GM23338 (cell line): ENCODE measurements at regions not wholly inside any gene's neighbourhood (a gene's known extent, or its start where the extent isn't known, plus 50 kb on each side); places are given as distances from the start of the nearest gene placed in this dataset.

Source experiments
- ATAC-seq: fragments of 200-7000 bp; cut with Tn5 transposase; 3 replicates; pipeline ENCODE4 v1.9.1; 2020
- DNase-seq: peaks from one replicate; pipeline ENCODE4 v3.0.0-alpha.2; 2015; ENCODE audit warnings: low spot score
- H2AFZ ChIP-seq: fragments of 200-600 bp; sonication (generic); 2 replicates; pipeline ENCODE4 v1.8.0; 2016; ENCODE audit warnings: antibody characterized with exemption, mild to moderate bottlenecking, moderate library complexity
- H3F3A ChIP-seq: fragments of 200-600 bp; sonication (generic); replicated peaks from 2 replicates; pipeline ENCODE4 v1.8.0; 2017; ENCODE audit warnings: antibody characterized with exemption, mixed run types, low read depth
- H3K27ac ChIP-seq: fragments of 200-600 bp; sonication (generic); 2 replicates; pipeline ENCODE4 v1.6.1; 2016; ENCODE audit warnings: low read depth
- H3K27me3 ChIP-seq: fragments of 200-600 bp; sonication (generic); 2 replicates; pipeline ENCODE4 v1.8.0; 2016; ENCODE audit warnings: mild to moderate bottlenecking, mixed run types, moderate library complexity; ENCODE audit not compliant: insufficient read depth
- H3K36me3 ChIP-seq: fragments of 200-600 bp; sonication (generic); 2 replicates; pipeline ENCODE4 v1.8.0; 2016; ENCODE audit warnings: mild to moderate bottlenecking; ENCODE audit not compliant: insufficient read depth
- H3K4me1 ChIP-seq: fragments of 200-600 bp; sonication (generic); 2 replicates; pipeline ENCODE4 v1.8.0; 2016; ENCODE audit warnings: mild to moderate bottlenecking, moderate library complexity; ENCODE audit not compliant: insufficient read depth
- H3K4me2 ChIP-seq: fragments of 200-600 bp; sonication (generic); 2 replicates; pipeline ENCODE4 v1.7.1; 2017; ENCODE audit warnings: mixed run types
- H3K4me3 ChIP-seq: fragments of 200-600 bp; sonication (generic); 2 replicates; pipeline ENCODE4 v1.6.1; 2016; ENCODE audit warnings: mixed run types
- H3K79me2 ChIP-seq: fragments of 200-600 bp; sonication (generic); replicated peaks from 2 replicates; pipeline ENCODE4 v1.8.0; 2017; ENCODE audit warnings: mild to moderate bottlenecking; ENCODE audit not compliant: insufficient read depth
- H3K9me2 ChIP-seq: fragments of 200-600 bp; sonication (generic); 2 replicates; pipeline ENCODE4 v1.8.0; 2017; ENCODE audit not compliant: insufficient read depth
- H4K20me1 ChIP-seq: fragments of 200-600 bp; sonication (generic); replicated peaks from 2 replicates; pipeline ENCODE4 v1.8.0; 2017; ENCODE audit warnings: mild to moderate bottlenecking; ENCODE audit not compliant: insufficient read depth
- H3K27ac Mint-ChIP-seq: 2 replicates; pipeline ENCODE4 v1.8.0; 2020; ENCODE audit warnings: inconsistent platforms, mild to moderate bottlenecking, moderate library complexity, mixed read lengths
- H3K27me3 Mint-ChIP-seq: 3 replicates; pipeline ENCODE4 v1.8.0; 2022; ENCODE audit warnings: low read depth, mild to moderate bottlenecking, moderate library complexity, mixed read lengths, inconsistent platforms; ENCODE audit not compliant: insufficient read depth, poor library complexity
- H3K36me3 Mint-ChIP-seq: 3 replicates; pipeline ENCODE4 v1.8.0; 2021; ENCODE audit warnings: low read depth, mild to moderate bottlenecking, inconsistent platforms, moderate library complexity, mixed read lengths
- H3K4me1 Mint-ChIP-seq: 3 replicates; pipeline ENCODE4 v1.8.0; 2020; ENCODE audit warnings: mild to moderate bottlenecking, inconsistent platforms, mixed read lengths
- H3K4me3 Mint-ChIP-seq: 3 replicates; pipeline ENCODE4 v1.8.0; 2021; ENCODE audit warnings: moderate library complexity, mild to moderate bottlenecking, inconsistent platforms, mixed read lengths
- H3K9me3 Mint-ChIP-seq: 3 replicates; pipeline ENCODE4 v1.8.0; 2020; ENCODE audit warnings: moderate library complexity, mild to moderate bottlenecking, inconsistent platforms, mixed read lengths
- CREB1 ChIP-seq: fragments of 250-450 bp; sonication (Bioruptor Pico); IDR thresholded peaks from 2 replicates; pipeline ENCODE4 v1.5.0; 2020; ENCODE audit warnings: low read depth, mild to moderate bottlenecking, moderate library complexity
- EZH2 ChIP-seq: fragments of 200-600 bp; sonication (generic); IDR thresholded peaks from one replicate; pipeline ENCODE4 v1.8.0; 2017; ENCODE audit warnings: antibody characterized with exemption, mild to moderate bottlenecking, low read depth; ENCODE audit not compliant: unreplicated experiment
- EZH2phosphoT487 ChIP-seq: fragments of 200-600 bp; sonication (generic); IDR thresholded peaks from one replicate; pipeline ENCODE4 v1.8.1; 2018; ENCODE audit warnings: antibody characterized with exemption; ENCODE audit not compliant: unreplicated experiment
- JUNB ChIP-seq: IDR thresholded peaks from one replicate; pipeline ENCODE4 v1.6.1; 2016; ENCODE audit warnings: antibody characterized with exemption; ENCODE audit not compliant: unreplicated experiment
- NANOG ChIP-seq: IDR thresholded peaks from 2 replicates; pipeline ENCODE4 v1.6.1; 2016; ENCODE audit warnings: antibody characterized with exemption, borderline replicate concordance
- POLR2AphosphoS5 ChIP-seq: IDR thresholded peaks from 2 replicates; pipeline ENCODE4 v1.6.1; 2016; ENCODE audit warnings: antibody characterized with exemption, low read depth
- ZNF114 ChIP-seq: fragments of 250-450 bp; sonication (Bioruptor Pico); IDR thresholded peaks from 2 replicates; pipeline ENCODE4 v1.5.0; 2020; ENCODE audit warnings: mild to moderate bottlenecking, moderate library complexity
- TF ChIP-seq, protein P1 (sequence below): IDR thresholded peaks from one replicate; pipeline ENCODE4 v1.6.1; 2018; ENCODE audit warnings: antibody characterized with exemption; ENCODE audit not compliant: unreplicated experiment
- TF ChIP-seq, protein P2 (sequence below): fragments of 250-450 bp; sonication (Bioruptor Pico); IDR thresholded peaks from 2 replicates; pipeline ENCODE4 v1.5.0; 2020; ENCODE audit warnings: mild to moderate bottlenecking, moderate library complexity
- TF ChIP-seq, protein P3 (sequence below): IDR thresholded peaks from 2 replicates; pipeline ENCODE4 v1.6.1; 2016; ENCODE audit warnings: antibody characterized with exemption

DNA sequence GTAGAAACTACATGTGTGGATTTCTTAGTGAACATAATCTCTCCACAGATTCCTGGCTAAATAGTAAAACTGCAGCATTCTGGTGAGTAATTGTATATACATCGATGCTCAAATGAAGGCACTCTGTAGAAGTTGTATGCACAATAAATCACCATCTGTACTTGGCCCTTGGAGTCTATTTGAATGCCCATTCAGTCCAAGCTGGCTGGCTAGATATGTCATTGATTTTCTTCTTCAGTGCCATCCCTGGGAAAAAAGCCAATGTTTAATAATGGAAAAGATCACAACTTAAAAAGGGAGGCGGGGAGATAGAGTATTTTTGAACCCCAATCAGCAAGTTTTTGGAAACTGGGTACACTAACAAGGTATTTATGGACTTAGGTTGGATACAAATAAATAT is 381.0 kb upstream of the TEX13C start (continued):
- TF ChIP-seq, protein P1, sequence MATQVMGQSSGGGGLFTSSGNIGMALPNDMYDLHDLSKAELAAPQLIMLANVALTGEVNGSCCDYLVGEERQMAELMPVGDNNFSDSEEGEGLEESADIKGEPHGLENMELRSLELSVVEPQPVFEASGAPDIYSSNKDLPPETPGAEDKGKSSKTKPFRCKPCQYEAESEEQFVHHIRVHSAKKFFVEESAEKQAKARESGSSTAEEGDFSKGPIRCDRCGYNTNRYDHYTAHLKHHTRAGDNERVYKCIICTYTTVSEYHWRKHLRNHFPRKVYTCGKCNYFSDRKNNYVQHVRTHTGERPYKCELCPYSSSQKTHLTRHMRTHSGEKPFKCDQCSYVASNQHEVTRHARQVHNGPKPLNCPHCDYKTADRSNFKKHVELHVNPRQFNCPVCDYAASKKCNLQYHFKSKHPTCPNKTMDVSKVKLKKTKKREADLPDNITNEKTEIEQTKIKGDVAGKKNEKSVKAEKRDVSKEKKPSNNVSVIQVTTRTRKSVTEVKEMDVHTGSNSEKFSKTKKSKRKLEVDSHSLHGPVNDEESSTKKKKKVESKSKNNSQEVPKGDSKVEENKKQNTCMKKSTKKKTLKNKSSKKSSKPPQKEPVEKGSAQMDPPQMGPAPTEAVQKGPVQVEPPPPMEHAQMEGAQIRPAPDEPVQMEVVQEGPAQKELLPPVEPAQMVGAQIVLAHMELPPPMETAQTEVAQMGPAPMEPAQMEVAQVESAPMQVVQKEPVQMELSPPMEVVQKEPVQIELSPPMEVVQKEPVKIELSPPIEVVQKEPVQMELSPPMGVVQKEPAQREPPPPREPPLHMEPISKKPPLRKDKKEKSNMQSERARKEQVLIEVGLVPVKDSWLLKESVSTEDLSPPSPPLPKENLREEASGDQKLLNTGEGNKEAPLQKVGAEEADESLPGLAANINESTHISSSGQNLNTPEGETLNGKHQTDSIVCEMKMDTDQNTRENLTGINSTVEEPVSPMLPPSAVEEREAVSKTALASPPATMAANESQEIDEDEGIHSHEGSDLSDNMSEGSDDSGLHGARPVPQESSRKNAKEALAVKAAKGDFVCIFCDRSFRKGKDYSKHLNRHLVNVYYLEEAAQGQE: no peak
- no peak for TF ChIP-seq ZNF114

DNA sequence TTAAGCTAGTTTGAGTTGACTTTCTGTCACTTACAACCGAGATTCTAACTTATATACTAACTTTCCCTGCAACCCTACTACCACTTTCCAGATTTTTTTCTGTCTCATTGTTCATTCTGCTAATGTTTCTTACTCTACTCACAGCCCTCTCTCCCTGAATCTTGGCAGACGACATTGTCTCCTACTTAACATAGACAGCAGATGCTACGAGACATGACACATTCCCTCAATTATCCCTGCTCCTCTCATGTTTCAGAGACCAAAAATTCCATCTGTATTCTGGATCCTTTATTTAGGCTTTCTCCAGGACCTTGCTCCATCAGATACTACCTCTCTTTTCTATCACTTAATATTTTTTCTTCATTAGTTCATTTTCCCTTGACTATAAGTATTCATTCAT is 379.1 kb upstream of the TEX13C start:
- H3K9me2 ChIP-seq: no peaks in the 10 kb centered on the region
- Mint-ChIP-seq H3K9me3 (no peaks in the 10 kb centered on the region), H3K27ac (no peak overlapping the region), H3K4me1 (no peaks in the 10 kb centered on the region), H3K4me3 (no peak overlapping the region), H3K27me3 (no peaks in the 10 kb centered on the region), H3K36me3 (no peaks in the 10 kb centered on the region)
- no peaks in the 10 kb centered on the region for H4K20me1 ChIP-seq
- H3K79me2 ChIP-seq: no peaks in the 10 kb centered on the region
- TF ChIP-seq, protein P2, sequence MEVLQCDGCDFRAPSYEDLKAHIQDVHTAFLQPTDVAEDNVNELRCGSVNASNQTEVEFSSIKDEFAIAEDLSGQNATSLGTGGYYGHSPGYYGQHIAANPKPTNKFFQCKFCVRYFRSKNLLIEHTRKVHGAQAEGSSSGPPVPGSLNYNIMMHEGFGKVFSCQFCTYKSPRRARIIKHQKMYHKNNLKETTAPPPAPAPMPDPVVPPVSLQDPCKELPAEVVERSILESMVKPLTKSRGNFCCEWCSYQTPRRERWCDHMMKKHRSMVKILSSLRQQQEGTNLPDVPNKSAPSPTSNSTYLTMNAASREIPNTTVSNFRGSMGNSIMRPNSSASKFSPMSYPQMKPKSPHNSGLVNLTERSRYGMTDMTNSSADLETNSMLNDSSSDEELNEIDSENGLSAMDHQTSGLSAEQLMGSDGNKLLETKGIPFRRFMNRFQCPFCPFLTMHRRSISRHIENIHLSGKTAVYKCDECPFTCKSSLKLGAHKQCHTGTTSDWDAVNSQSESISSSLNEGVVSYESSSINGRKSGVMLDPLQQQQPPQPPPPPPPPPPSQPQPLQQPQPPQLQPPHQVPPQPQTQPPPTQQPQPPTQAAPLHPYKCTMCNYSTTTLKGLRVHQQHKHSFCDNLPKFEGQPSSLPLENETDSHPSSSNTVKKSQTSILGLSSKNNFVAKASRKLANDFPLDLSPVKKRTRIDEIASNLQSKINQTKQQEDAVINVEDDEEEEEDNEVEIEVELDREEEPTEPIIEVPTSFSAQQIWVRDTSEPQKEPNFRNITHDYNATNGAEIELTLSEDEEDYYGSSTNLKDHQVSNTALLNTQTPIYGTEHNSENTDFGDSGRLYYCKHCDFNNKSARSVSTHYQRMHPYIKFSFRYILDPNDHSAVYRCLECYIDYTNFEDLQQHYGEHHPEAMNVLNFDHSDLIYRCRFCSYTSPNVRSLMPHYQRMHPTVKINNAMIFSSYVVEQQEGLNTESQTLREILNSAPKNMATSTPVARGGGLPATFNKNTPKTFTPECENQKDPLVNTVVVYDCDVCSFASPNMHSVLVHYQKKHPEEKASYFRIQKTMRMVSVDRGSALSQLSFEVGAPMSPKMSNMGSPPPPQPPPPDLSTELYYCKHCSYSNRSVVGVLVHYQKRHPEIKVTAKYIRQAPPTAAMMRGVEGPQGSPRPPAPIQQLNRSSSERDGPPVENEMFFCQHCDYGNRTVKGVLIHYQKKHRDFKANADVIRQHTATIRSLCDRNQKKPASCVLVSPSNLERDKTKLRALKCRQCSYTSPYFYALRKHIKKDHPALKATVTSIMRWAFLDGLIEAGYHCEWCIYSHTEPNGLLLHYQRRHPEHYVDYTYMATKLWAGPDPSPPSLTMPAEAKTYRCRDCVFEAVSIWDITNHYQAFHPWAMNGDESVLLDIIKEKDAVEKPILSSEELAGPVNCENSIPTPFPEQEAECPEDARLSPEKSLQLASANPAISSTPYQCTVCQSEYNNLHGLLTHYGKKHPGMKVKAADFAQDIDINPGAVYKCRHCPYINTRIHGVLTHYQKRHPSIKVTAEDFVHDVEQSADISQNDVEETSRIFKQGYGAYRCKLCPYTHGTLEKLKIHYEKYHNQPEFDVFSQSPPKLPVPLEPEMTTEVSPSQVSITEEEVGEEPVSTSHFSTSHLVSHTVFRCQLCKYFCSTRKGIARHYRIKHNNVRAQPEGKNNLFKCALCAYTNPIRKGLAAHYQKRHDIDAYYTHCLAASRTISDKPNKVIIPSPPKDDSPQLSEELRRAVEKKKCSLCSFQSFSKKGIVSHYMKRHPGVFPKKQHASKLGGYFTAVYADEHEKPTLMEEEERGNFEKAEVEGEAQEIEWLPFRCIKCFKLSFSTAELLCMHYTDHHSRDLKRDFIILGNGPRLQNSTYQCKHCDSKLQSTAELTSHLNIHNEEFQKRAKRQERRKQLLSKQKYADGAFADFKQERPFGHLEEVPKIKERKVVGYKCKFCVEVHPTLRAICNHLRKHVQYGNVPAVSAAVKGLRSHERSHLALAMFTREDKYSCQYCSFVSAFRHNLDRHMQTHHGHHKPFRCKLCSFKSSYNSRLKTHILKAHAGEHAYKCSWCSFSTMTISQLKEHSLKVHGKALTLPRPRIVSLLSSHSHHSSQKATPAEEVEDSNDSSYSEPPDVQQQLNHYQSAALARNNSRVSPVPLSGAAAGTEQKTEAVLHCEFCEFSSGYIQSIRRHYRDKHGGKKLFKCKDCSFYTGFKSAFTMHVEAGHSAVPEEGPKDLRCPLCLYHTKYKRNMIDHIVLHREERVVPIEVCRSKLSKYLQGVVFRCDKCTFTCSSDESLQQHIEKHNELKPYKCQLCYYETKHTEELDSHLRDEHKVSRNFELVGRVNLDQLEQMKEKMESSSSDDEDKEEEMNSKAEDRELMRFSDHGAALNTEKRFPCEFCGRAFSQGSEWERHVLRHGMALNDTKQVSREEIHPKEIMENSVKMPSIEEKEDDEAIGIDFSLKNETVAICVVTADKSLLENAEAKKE (CRISPR knock-in tag): no peak
- TF ChIP-seq CREB1 (CRISPR knock-in tag): no peak
- TF ChIP-seq POLR2AphosphoS5: no peak
- TF ChIP-seq NANOG: no peak
- TF ChIP-seq EZH2: no peak
- TF ChIP-seq EZH2phosphoT487: no peak
- TF ChIP-seq ZNF114: no peak
- TF ChIP-seq JUNB: no peak
- TF ChIP-seq, protein P3, sequence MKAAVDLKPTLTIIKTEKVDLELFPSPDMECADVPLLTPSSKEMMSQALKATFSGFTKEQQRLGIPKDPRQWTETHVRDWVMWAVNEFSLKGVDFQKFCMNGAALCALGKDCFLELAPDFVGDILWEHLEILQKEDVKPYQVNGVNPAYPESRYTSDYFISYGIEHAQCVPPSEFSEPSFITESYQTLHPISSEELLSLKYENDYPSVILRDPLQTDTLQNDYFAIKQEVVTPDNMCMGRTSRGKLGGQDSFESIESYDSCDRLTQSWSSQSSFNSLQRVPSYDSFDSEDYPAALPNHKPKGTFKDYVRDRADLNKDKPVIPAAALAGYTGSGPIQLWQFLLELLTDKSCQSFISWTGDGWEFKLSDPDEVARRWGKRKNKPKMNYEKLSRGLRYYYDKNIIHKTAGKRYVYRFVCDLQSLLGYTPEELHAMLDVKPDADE: no peak
- no peak overlapping the region for H2AFZ ChIP-seq
- H3K4me3 ChIP-seq: no peak overlapping the region
- H3K4me1 ChIP-seq: no peaks in the 10 kb centered on the region
- H3K36me3 ChIP-seq: no peaks in the 10 kb centered on the region
- DNase-seq (no peak), ATAC-seq (no peak)
- no peak overlapping the region for H3K4me2 ChIP-seq
- no peak overlapping the region for H3K27ac ChIP-seq
- no peaks in the 10 kb centered on the region for H3K27me3 ChIP-seq
- H3F3A ChIP-seq: no peaks in the 10 kb centered on the region
